ENCODE measurements at regions not wholly inside any gene's neighbourhood (a gene's known extent, or its start where the extent isn't known, plus 50 kb on each side); places are given as distances from the start of the nearest gene placed in this dataset.
A peak's percentile ranks its signal among the peaks of the same experiment; 100 is the strongest.

GRCh38 chr2:14256890-14257289 is 375.6 kb upstream of the LRATD1 start:
- Mint-ChIP-seq H3K4me1 (peaks cover 7 to 11% of the 10 kb centered on the region in 2 experiments; a peak in 2 of 4 replicates), H3K36me3 (ENCODE audit: insufficient read depth in 1 of 3, low read depth in 3 of 3) (no peaks in the 10 kb centered on the region), H3K27me3 (ENCODE audit: low read depth) (peaks cover 2% of the 10 kb centered on the region; the same call in 1 of the 2 replicates), H3K4me3 (no peak overlapping the region), H3K27ac (0 out of 7 replicates have a peak overlapping the region, but pooled peaks of 1 of the 3 experiments have one; percentile 25), H3K9me3 (peaks cover 0 to 3% of the 10 kb centered on the region in 2 experiments; a peak in 1 of 5 replicates)
- no peak overlapping the region for H2BK15ac ChIP-seq (ENCODE audit: low read depth, low read length)
- H3K79me2 ChIP-seq (ENCODE audit: insufficient read depth, low read length), result no peaks in the 10 kb centered on the region
- no peaks in the 10 kb centered on the region for H3K23me2 ChIP-seq (ENCODE audit: insufficient read length, low read depth, low read length, poor library complexity, severe bottlenecking)
- H3K23ac ChIP-seq (ENCODE audit: insufficient read length, low read depth, low read length), result no peak overlapping the region
- H2BK5ac ChIP-seq (ENCODE audit: insufficient read length, low read length), result no peak overlapping the region
- no CpG with 5 or more reads among the region's 5 CpGs for WGBS (ENCODE audit: extremely low coverage, insufficient read length, low lambda C conversion rate)
- DNase-seq, result no peak
- H3T11ph ChIP-seq (ENCODE audit: low read length), result no peak overlapping the region
- H3K4ac ChIP-seq (ENCODE audit: low read depth, low read length), result no peak overlapping the region
- no peak overlapping the region for H2AK5ac ChIP-seq (ENCODE audit: insufficient read length, low read length)
- H3K27me3 ChIP-seq (ENCODE audit: insufficient read depth, low read length), result no peaks in the 10 kb centered on the region
- H3K18ac ChIP-seq (ENCODE audit: insufficient read length, low read depth, low read length), result no peak overlapping the region
- TF ChIP-seq, protein P1, sequence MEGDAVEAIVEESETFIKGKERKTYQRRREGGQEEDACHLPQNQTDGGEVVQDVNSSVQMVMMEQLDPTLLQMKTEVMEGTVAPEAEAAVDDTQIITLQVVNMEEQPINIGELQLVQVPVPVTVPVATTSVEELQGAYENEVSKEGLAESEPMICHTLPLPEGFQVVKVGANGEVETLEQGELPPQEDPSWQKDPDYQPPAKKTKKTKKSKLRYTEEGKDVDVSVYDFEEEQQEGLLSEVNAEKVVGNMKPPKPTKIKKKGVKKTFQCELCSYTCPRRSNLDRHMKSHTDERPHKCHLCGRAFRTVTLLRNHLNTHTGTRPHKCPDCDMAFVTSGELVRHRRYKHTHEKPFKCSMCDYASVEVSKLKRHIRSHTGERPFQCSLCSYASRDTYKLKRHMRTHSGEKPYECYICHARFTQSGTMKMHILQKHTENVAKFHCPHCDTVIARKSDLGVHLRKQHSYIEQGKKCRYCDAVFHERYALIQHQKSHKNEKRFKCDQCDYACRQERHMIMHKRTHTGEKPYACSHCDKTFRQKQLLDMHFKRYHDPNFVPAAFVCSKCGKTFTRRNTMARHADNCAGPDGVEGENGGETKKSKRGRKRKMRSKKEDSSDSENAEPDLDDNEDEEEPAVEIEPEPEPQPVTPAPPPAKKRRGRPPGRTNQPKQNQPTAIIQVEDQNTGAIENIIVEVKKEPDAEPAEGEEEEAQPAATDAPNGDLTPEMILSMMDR (conservative IDR thresholded peaks at IDR 0.05), result no peak
- no peak overlapping the region for H4K91ac ChIP-seq (ENCODE audit: insufficient read length, low read depth, low read length)
- H4K20me1 ChIP-seq (ENCODE audit: control insufficient read depth, insufficient read depth, insufficient read length), result no peaks in the 10 kb centered on the region
- H3K27ac ChIP-seq (ENCODE audit: insufficient read length, low read depth, low read length), result no peak overlapping the region
- no peak overlapping the region for H3K56ac ChIP-seq (ENCODE audit: insufficient read length, low read depth, low read length)
- H2BK20ac ChIP-seq (ENCODE audit: low read depth, low read length, poor library complexity, severe bottlenecking), result no peak overlapping the region
- no peaks in the 10 kb centered on the region for H3K4me1 ChIP-seq (ENCODE audit: insufficient read depth, low read length)
- no peak overlapping the region for H2AFZ ChIP-seq (ENCODE audit: low read length)
- H3K9me3 ChIP-seq (ENCODE audit: control insufficient read depth, low read depth, low read length), result no peaks in the 10 kb centered on the region
- H3K4me2 ChIP-seq (ENCODE audit: insufficient read depth, insufficient read length, low read length), result no peak overlapping the region
- no peak overlapping the region for H4K5ac ChIP-seq (ENCODE audit: insufficient read length, low read depth, low read length)
- no peaks in the 10 kb centered on the region for H3K79me1 ChIP-seq (ENCODE audit: insufficient read depth, low read depth, low read length, poor library complexity, severe bottlenecking)
- no peak overlapping the region for H2BK120ac ChIP-seq (ENCODE audit: low read depth, low read length, poor library complexity, severe bottlenecking)
- H2BK12ac ChIP-seq (ENCODE audit: insufficient read length, low read depth, low read length), result no peak overlapping the region
- H4K8ac ChIP-seq (replicated peaks; ENCODE audit: insufficient read length, low read depth, low read length), result no peak overlapping the region
- no peak overlapping the region for H3K9ac ChIP-seq (ENCODE audit: extremely low read depth, insufficient read length, low read length)
- no peak overlapping the region for H3K14ac ChIP-seq (ENCODE audit: insufficient read depth, low read length)
